Colonic mucosa (tissue), 4 donors: ENCODE measurements at regions not wholly inside any gene's neighbourhood (a gene's known extent, or its start where the extent isn't known, plus 50 kb on each side); places are given as distances from the start of the nearest gene placed in this dataset.
A peak's percentile ranks its signal among the peaks of the same experiment; 100 is the strongest.
"Not testable (repeated sequence)": the region's sequence is repeated elsewhere in the genome, so short reads cannot be mapped to it uniquely, and the experiment has no call there.

Experiments
- DNase-seq: peaks from one replicate; pipeline ENCODE4 v3.0.0-alpha.2; 2020
- H3K27ac ChIP-seq: fragments of 200-600 bp; one replicate; pipeline ENCODE4 v1.8.0; 2021
- H3K27me3 ChIP-seq: fragments of 200-600 bp; one replicate; pipeline ENCODE4 v1.8.0; 2021
- H3K36me3 ChIP-seq: fragments of 200-600 bp; one replicate; pipeline ENCODE4 v1.8.0; 2021
- H3K4me1 ChIP-seq: fragments of 200-600 bp; one replicate; pipeline ENCODE4 v1.8.0; 2021; ENCODE audit warnings: mild to moderate bottlenecking
- H3K4me3 ChIP-seq: fragments of 200-600 bp; one replicate; pipeline ENCODE4 v1.8.0; 2021
- H3K9ac ChIP-seq, 2 donors: one replicate each; pipeline ENCODE4 v1.7.0; 2013; ENCODE audit warnings: control low read depth in 2 of 2, low read depth in 2 of 2, low read length in 2 of 2
- H3K9me3 ChIP-seq: fragments of 200-600 bp; one replicate; pipeline ENCODE4 v1.8.0; 2021
- intact Hi-C: fragments of 100-400 bp; cut with DNase I; formaldehyde crosslinking; loops from one replicate; pipeline ENCODE4 v1.14.1; 2022
- TF ChIP-seq, protein P1 (sequence below): fragments of 200-600 bp; IDR thresholded peaks from one replicate; pipeline ENCODE4 v1.8.0; 2022; ENCODE audit warnings: antibody characterized with exemption, mild to moderate bottlenecking
- donor health status: healthy.
- donor health status: DM: no; HTN: no; CAD: no.
- donor health status: DM: no; HTN: no; CAD: no.

DNA sequence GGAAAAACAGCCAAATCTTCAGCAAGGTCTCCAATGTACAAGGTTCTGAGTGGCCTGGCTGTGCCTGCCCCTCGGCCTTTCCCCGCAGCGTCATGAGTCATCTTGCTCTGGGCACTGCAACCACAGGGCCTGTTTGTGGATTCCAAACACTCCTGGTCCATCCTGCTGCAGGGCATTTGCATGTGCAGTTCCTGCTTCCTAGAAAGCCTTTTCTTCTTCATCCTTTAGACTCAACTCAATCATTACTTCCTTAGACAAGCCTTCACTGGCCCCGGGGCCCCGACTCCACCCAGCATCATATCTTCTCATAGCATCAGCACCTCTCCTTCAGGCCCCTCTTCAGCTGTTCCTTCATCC, 101.8 kb upstream of the EGLN3 start:
- DNase-seq = peak; percentile 26
- Histone ChIP-seq H3K4me1 (no peaks in the 10 kb centered on the region), H3K36me3 (no peaks in the 10 kb centered on the region), H3K9ac (no peak overlapping the region), H3K27me3 (no peaks in the 10 kb centered on the region), H3K9me3 (no peaks in the 10 kb centered on the region), H3K27ac (peak overlapping the region; percentile 48), H3K4me3 (no peak overlapping the region)
- intact Hi-C loops = no loop called here
- TF ChIP-seq, protein P1, sequence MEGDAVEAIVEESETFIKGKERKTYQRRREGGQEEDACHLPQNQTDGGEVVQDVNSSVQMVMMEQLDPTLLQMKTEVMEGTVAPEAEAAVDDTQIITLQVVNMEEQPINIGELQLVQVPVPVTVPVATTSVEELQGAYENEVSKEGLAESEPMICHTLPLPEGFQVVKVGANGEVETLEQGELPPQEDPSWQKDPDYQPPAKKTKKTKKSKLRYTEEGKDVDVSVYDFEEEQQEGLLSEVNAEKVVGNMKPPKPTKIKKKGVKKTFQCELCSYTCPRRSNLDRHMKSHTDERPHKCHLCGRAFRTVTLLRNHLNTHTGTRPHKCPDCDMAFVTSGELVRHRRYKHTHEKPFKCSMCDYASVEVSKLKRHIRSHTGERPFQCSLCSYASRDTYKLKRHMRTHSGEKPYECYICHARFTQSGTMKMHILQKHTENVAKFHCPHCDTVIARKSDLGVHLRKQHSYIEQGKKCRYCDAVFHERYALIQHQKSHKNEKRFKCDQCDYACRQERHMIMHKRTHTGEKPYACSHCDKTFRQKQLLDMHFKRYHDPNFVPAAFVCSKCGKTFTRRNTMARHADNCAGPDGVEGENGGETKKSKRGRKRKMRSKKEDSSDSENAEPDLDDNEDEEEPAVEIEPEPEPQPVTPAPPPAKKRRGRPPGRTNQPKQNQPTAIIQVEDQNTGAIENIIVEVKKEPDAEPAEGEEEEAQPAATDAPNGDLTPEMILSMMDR = no peak

DNA sequence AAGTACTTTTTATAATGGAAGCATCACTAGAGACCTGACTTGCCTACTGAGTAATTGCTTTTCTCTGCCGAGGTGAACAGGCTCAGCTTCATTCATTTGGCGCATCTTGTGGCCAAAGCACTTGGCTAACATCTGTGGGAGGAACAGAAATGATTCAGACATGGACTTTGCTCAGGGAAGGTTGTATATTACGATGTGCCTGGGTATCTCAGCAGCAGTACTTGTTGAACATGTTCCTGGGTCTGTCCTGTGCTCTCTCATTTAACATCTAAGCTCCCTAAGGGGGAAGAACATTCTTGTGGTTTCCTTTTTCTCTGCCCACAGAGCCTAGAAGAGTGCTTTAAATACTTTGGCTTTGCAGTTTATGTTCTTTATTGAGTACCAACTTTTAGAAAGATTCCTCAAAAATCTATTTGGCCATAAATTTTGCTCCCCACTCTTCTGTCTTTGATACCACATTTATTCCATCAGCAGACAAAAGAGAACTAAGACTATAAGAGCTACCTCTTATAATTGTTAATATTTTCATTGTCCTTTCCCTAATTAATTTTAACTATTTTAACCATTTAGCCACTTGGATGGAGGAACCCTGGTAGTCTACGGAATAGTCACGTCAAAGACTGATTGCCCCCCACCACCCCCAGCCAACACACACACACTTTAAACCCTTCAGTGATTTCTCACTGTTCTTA, 101.2 kb upstream of the EGLN3 start:
- Histone ChIP-seq H3K36me3 (no peaks in the 10 kb centered on the region), H3K4me3 (no peak overlapping the region), H3K9me3 (no peaks in the 10 kb centered on the region), H3K9ac (no peak overlapping the region), H3K4me1 (no peaks in the 10 kb centered on the region), H3K27me3 (no peaks in the 10 kb centered on the region), H3K27ac (peak overlapping the region; percentile 48)
- intact Hi-C loops = no loop called here
- TF ChIP-seq, protein P1 = no peak
- peak; percentile 73 for DNase-seq

DNA sequence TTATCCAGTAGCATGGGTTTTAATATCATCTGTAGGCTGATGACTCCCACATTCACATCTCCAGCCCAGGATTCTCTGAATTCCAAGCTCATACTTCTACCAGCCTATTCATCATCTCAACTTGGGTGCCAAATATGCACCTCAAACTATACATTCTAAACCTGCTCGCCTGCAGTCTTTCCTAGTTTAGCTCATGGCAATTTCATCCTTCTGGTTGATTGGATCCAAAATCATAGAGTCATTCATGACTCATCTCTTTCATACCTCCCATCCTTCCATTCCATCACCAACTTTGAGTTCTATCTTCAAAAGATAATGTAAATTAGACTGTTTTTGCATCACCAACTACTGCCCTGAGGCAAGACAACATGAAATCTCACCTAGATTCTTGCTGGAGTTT, 99.7 kb upstream of the EGLN3 start:
- intact Hi-C loops = no loop called here
- Histone ChIP-seq H3K4me1 (no peaks in the 10 kb centered on the region), H3K9me3 (no peaks in the 10 kb centered on the region), H3K27me3 (no peaks in the 10 kb centered on the region), H3K36me3 (no peaks in the 10 kb centered on the region), H3K4me3 (no peak overlapping the region), H3K9ac (no peak overlapping the region), H3K27ac (no peak overlapping the region)
- TF ChIP-seq, protein P1 = no peak
- no peak for DNase-seq

DNA sequence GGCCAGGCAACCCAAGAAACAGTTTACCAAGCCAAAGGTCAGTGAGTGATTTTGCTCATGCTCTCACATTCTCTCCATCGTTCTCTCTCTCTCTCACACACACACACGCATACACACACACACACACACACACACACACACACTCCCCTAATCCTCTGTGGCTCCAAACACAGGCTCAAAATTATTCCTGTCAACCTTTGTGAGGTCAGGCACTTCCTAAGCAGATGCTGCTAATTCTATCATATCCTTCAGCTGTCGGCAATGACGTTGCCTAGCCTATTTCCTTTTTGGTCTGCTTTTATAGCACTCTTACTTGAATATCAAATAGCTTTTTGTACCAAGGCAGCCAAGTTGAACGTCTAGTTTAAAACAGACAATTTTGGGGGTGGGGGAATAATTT, 98.9 kb upstream of the EGLN3 start:
- Histone ChIP-seq H3K27ac (no peak overlapping the region), H3K9me3 (no peaks in the 10 kb centered on the region), H3K9ac (no peak overlapping the region), H3K27me3 (no peaks in the 10 kb centered on the region), H3K4me3 (no peak overlapping the region), H3K4me1 (no peaks in the 10 kb centered on the region), H3K36me3 (no peaks in the 10 kb centered on the region)
- peak; percentile 13 for DNase-seq
- intact Hi-C loops = no loop called here
- TF ChIP-seq, protein P1 = no peak

DNA sequence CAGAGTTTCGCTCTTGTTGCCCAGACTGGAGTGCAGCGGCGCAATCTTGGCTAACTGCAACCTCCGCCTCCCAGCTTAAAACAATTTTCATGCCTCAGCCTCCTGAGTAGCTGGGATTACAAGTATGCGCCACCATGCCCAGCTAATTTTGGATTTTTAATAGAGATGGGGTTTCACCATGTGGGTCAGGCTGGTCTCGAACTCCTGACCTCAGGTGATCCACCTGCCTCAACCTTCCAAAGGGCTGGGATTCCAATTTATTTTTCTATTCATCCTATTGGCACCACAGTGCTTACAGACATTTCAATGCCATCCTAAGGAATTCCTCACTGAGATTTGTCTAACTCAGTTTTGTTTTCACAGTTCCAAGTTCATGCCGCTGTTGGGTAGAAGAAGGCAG, 98.3 kb upstream of the EGLN3 start:
- intact Hi-C loops, H3K9me3 ChIP-seq, H3K4me3 ChIP-seq, H3K27me3 ChIP-seq, H3K9ac ChIP-seq, H3K4me1 ChIP-seq, H3K27ac ChIP-seq, H3K36me3 ChIP-seq, DNase-seq: not testable (repeated sequence)

DNA sequence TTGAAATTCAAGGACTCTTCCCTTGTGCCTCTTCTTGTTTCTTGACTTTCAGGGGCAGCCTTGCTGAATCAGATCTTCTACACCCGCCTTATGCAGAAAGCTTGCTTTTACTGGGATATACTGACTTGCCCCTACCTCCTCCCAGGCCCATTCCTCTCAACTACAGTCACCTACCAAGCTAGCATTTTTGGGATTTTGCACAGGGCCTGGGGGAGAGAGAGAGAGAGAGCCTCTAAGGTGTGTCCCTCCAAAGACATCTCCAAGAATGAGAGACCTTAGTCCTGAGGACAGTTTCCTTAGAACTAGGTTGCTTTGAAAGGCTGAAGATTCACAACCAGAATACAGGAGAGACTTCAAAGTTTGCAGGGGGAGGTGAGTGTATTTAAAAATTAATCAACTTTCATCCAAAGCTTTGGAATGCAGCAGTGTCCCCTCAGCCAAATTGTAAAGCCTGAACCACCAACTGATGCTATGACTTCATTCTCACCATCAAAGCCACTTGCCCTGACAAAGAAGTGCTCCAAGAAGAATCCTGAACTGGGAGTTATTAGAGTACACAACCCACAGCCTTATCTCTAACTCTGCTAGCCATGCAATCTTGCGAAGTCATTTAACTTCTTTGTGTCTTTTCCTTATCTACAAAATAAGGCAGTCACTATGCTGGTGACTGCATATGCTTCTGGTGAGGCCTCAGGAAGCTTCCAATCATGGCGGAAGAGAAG, 96.1 kb upstream of the EGLN3 start:
- Histone ChIP-seq H3K9me3 (no peaks in the 10 kb centered on the region), H3K27ac (no peak overlapping the region), H3K36me3 (no peaks in the 10 kb centered on the region), H3K4me3 (no peak overlapping the region), H3K4me1 (no peaks in the 10 kb centered on the region), H3K9ac (no peak overlapping the region), H3K27me3 (no peaks in the 10 kb centered on the region)
- no peak for DNase-seq
- TF ChIP-seq, protein P1 = no peak
- intact Hi-C loops = no loop called here
